ENCODE measurements at regions not wholly inside any gene's neighbourhood (a gene's known extent, or its start where the extent isn't known, plus 50 kb on each side); places are given as distances from the start of the nearest gene placed in this dataset.

GRCh38 chr5:103435136-103435889 is 127.3 kb downstream of the NUDT12 start:
- DNase-seq (ENCODE audit: low spot score): no peak
- intact Hi-C loops (cut with DNase I): no loop called here

DNA sequence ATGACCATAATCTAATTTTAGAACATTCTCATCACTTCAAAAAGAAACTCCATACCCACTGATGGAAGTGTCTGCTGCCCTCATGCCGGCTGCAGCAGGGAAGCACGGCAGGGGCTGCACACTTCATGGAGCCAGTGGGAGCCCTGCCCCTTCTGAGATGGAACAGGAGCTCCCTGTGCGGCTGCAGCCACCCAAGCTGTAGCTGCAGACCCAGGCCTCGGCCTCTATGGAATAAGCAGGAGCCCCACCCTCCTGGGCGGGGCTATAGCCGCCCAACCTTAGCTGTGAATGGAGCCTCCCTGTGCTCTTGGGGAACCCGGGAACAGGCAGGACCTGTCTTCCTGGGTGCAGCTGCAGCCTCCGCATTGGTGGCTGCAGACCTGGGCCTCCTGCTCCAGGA is 128.5 kb downstream of the NUDT12 start:
- intact Hi-C loops (cut with DNase I): no loop called here
- DNase-seq (ENCODE audit: low spot score): no peak

- no peak for DNase-seq (ENCODE audit: low spot score)
- intact Hi-C loops (cut with DNase I): no loop called here
Observed at GRCh38 chr5:103433211-103433610, 129.4 kb downstream of the NUDT12 start.

DNA sequence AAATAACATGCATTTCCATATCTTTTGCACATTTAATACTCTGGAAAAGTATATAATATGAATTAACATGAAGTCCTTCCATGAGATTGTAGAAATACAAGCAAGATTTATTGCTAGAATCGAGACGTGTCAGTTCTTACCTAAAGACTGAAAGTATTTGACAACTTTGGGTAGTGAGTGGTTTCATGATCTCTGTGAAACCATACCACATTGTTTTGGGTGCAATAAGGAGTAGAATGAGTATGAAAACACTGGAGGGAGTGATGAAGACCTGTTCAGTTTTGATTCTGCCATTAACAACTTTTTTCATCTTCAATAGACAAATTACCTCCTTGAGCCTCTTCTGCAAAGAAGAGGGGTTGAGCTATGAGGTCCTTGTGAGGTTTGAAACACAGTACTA is 133.7 kb downstream of the NUDT12 start:
- intact Hi-C loops (cut with DNase I): no loop called here
- no peak for DNase-seq (ENCODE audit: low spot score)

GRCh38 chr5:103428411-103428871 is 134.1 kb downstream of the NUDT12 start:
- intact Hi-C loops (cut with DNase I): no loop called here

GRCh38 chr5:103427326-103427725 is 135.3 kb downstream of the NUDT12 start:
- intact Hi-C loops (cut with DNase I): no loop called here
- no peak for DNase-seq (ENCODE audit: low spot score)

More at GRCh38 chr5:103428411-103428871, 134.1 kb downstream of the NUDT12 start:
- no peak for DNase-seq (ENCODE audit: low spot score)

- DNase-seq (ENCODE audit: low spot score): no peak
- intact Hi-C loops (cut with DNase I): no loop called here
Observed at GRCh38 chr5:103425686-103426454, 136.7 kb downstream of the NUDT12 start.

GRCh38 chr5:103424453-103425205 is 138.0 kb downstream of the NUDT12 start:
- DNase-seq (ENCODE audit: low spot score): no peak
- intact Hi-C loops (cut with DNase I): no loop called here

DNA sequence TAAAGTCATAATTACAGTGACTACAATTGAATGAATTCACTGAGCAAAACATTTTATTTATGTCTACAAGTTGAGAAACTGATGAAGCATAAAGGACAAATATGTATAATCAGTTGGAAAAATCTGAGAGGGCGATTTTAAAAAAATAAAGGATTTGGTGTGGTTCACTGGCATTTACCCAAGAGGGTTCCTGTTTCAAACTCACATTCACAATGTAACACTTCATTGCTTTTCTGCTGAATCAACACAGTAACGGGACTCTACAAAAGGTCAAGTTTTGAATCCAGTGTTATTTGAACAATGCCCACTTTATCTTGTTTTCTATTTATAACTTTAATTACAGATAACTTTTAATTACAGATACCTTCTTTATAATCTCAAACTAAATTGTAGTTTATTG is 138.6 kb downstream of the NUDT12 start:
- intact Hi-C loops (cut with DNase I): no loop called here
- DNase-seq (ENCODE audit: low spot score): no peak

GRCh38 chr5:103422756-103423155 is 139.8 kb downstream of the NUDT12 start:
- intact Hi-C loops (cut with DNase I): no loop called here
- no peak for DNase-seq (ENCODE audit: low spot score)

DNA sequence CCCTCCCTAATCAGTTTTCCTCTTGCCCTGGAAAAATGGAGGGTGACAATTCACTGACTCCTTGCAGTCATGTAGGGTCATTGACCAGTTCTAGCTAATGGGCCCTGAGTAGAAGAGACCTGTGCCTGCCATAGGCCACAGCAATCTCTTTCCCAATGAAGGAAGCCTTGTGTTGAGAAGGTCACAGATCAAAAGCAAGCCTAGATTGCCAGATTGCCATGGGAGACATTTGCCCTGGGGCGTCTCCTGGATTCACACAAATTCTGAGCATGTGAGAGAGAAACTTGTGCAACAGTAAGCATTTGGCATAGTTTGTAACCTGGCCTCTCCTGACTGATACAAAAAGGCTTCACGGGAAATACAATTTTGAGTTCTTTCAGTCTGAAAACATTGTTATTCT is 148.0 kb downstream of the NUDT12 start:
- intact Hi-C loops (cut with DNase I): no loop called here
- DNase-seq (ENCODE audit: low spot score): no peak

DNA sequence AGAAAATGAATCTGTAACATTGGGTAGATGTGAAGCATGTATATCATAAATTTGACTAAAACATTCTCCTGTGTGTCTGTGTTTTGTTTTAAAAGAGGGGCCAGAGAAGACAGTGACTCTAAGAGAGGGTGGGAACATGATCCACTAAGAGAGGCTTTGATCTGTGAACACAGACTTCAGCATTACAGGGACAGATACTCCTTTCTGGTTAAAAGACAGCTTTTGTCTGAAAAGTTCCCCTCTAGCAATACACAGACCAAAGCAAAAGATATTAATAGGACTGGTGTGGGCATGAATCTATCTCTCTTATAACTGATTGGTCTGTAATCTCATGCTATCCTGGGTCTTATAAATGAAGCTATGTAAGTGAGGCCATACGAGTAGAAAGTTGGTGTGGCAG is 150.9 kb downstream of the NUDT12 start:
- no peak for DNase-seq (ENCODE audit: low spot score)
- intact Hi-C loops (cut with DNase I): no loop called here

- intact Hi-C loops (cut with DNase I): no loop called here
- no peak for DNase-seq (ENCODE audit: low spot score)
Observed at GRCh38 chr5:103410172-103410571, 151.6 kb downstream of the MACIR start.

GRCh38 chr5:103409013-103409670 is 150.6 kb downstream of the MACIR start:
- DNase-seq (ENCODE audit: low spot score): no peak
- intact Hi-C loops (cut with DNase I): no loop called here

- no peak for DNase-seq (ENCODE audit: low spot score)
- intact Hi-C loops (cut with DNase I): no loop called here
Observed at GRCh38 chr5:103408408-103408807, 149.8 kb downstream of the MACIR start.

GRCh38 chr5:103407402-103407801 is 148.8 kb downstream of the MACIR start:
- intact Hi-C loops (cut with DNase I): no loop called here
- DNase-seq (ENCODE audit: low spot score): no peak

DNA sequence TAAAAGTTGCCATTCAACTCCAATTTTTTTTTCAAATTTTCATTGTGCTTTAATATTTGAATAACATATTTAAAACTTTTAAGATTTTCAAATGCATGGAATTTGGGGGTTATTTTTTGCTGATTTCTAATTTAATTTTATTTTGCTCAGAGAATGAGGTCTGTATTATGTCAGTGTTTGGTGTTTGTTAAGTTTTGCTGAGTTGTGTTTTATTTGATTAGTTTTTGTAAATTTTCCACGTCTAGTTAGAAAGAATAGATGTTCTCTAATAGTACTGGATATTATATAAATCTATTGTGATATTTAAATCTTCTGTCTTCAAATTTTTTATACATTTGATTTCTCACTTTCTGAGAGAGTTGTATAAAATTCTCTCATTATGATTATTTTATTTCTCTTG is 145.9 kb downstream of the MACIR start:
- intact Hi-C loops (cut with DNase I): loop anchor here in 1 of 2 donors (5.0 kb wide), 1 partner anchor 1202 kb away; no protein-coding TSS in a partner anchor
- no peak for DNase-seq (ENCODE audit: low spot score)

DNA sequence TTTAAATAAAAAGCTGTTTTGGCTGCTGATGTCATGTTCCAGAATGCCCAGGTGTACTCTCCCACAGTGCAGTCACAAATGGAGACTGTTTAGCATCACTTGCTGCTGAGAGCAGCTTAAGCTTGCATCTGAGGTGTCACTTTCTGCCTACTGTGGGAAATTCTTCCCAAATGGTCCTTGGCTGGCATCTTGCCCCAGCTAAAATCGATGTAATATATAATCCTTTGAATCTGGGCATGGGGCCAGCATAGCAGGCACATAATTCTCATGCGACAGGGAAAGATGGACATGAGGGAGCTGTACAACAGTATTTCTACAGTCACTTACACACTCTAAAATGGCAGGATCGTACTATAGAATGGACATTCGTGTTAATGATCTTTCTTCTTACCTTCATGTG is 144.3 kb downstream of the MACIR start:
- no peak for DNase-seq (ENCODE audit: low spot score)
- intact Hi-C loops (cut with DNase I): loop anchor here in 1 of 2 donors (5.0 kb wide), 1 partner anchor 1201 kb away; no protein-coding TSS in a partner anchor
